Esophagus muscularis mucosa (tissue), 4 donors: ENCODE measurements at regions not wholly inside any gene's neighbourhood (a gene's known extent, or its start where the extent isn't known, plus 50 kb on each side); places are given as distances from the start of the nearest gene placed in this dataset.

Source experiments
- DNase-seq: peaks from one replicate; pipeline ENCODE4 v3.0.0-alpha.2; 2017; ENCODE audit errors: extremely low spot score
- H3K27ac ChIP-seq, 4 donors: fragments of 200-600 bp; sonication (generic); replicated peaks in 1 of 4; 1 replicate in 3 of 4; 2 replicates in 1 of 4; pipeline ENCODE4 v1.5.1; 2016 to 2019; ENCODE audit warnings: mild to moderate bottlenecking in 1 of 4
- H3K27me3 ChIP-seq, 4 donors: fragments of 200-600 bp; sonication (generic); one replicate each; pipeline versions ENCODE4 v1.5.1 to v1.6.0; 2016 to 2019
- H3K36me3 ChIP-seq, 4 donors: fragments of 200-600 bp; sonication (generic); one replicate each; pipeline ENCODE4 v1.5.1; 2016 to 2019
- H3K4me1 ChIP-seq, 4 donors: fragments of 200-600 bp; sonication (generic); one replicate each; pipeline ENCODE4 v1.5.1; 2016 to 2019
- H3K4me3 ChIP-seq, 4 donors: fragments of 200-600 bp; sonication (generic); 1 replicate in 2 of 4; 2 replicates in 2 of 4; pipeline ENCODE4 v1.5.1; 2016 to 2019; ENCODE audit warnings: mild to moderate bottlenecking in 4 of 4, moderate library complexity in 1 of 4
- H3K9me3 ChIP-seq, 4 donors: fragments of 200-600 bp; sonication (generic); 1 replicate in 3 of 4; 2 replicates in 1 of 4; pipeline ENCODE4 v1.5.1; 2016 to 2019
- EP300 ChIP-seq: sonication (generic); formaldehyde crosslinking; IDR thresholded peaks from one replicate; pipeline ENCODE4 v1.6.1; 2017; ENCODE audit warnings: antibody characterized with exemption
- POLR2A ChIP-seq: fragments of 450-650 bp; IDR thresholded peaks from one replicate; pipeline ENCODE4 v1.6.1; 2017; ENCODE audit warnings: antibody characterized with exemption, moderate library complexity, mild to moderate bottlenecking, low read depth
- POLR2AphosphoS5 ChIP-seq, 2 donors: sonication (generic); formaldehyde crosslinking; IDR thresholded peaks; one replicate each; pipeline ENCODE4 v1.6.1; 2017; ENCODE audit warnings: antibody characterized with exemption in 2 of 2
- WGBS: methylation state at CpG from one replicate; pipeline ENCODE4 v1.1.5; 2018; 5-methylcytosine and 5-hydroxymethylcytosine counted together
- intact Hi-C: fragments of 100-400 bp; cut with DNase I; formaldehyde crosslinking; loops from one replicate; pipeline ENCODE4 v1.15.1; 2023
- TF ChIP-seq, protein P1 (sequence below), 3 experiments: fragments of 200-600 bp in 2 of 3; fragments of 450-650 bp in 1 of 3; sonication (generic) in 2 of 3; IDR thresholded peaks; one replicate each; pipeline ENCODE4 v1.5.1; 2017 to 2019; ENCODE audit warnings: antibody characterized with exemption in 3 of 3, mild to moderate bottlenecking in 2 of 3, moderate library complexity in 1 of 3

DNA sequence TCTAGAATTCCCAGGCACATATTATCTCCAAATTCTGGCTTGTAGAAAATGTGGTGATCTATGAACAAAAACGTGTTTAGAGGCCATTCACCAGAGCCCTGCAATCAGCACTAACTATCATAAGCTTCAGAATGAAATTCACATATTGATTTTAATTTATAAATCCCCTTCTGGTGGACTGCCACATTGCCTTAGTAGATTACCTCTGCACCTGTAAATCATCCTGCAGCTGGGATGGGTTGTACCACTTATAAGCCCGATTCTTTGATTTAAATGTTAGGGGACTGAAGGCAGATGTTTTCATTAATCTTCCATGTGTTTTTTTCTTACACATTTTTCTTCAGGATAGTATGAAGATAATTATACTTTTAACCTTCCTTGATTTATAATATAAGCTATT is 140.7 kb upstream of the PTPRD start:
- peaks cover 0 to 7% (median 0%) of the 10 kb centered on the region in 4 donors for H3K9me3 ChIP-seq
- intact Hi-C loops = no loop called here
- 43% methylated on average over 2 of the region's 2 CpGs for WGBS
- H3K27me3 ChIP-seq = no peaks in the 10 kb centered on the region
- no peak overlapping the region for H3K4me3 ChIP-seq
- no peaks in the 10 kb centered on the region for H3K36me3 ChIP-seq
- H3K4me1 ChIP-seq = no peaks in the 10 kb centered on the region
- TF ChIP-seq POLR2A (no peak), EP300 (no peak), POLR2AphosphoS5 (IDR thresholded peaks at IDR 0.05) (no peak)
- TF ChIP-seq, protein P1, sequence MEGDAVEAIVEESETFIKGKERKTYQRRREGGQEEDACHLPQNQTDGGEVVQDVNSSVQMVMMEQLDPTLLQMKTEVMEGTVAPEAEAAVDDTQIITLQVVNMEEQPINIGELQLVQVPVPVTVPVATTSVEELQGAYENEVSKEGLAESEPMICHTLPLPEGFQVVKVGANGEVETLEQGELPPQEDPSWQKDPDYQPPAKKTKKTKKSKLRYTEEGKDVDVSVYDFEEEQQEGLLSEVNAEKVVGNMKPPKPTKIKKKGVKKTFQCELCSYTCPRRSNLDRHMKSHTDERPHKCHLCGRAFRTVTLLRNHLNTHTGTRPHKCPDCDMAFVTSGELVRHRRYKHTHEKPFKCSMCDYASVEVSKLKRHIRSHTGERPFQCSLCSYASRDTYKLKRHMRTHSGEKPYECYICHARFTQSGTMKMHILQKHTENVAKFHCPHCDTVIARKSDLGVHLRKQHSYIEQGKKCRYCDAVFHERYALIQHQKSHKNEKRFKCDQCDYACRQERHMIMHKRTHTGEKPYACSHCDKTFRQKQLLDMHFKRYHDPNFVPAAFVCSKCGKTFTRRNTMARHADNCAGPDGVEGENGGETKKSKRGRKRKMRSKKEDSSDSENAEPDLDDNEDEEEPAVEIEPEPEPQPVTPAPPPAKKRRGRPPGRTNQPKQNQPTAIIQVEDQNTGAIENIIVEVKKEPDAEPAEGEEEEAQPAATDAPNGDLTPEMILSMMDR (IDR thresholded peaks at IDR 0.05) = no peak
- no peak for DNase-seq
- H3K27ac ChIP-seq = no peak overlapping the region

GRCh38 chr9:10764481-10764880 is 151.7 kb upstream of the PTPRD start:
- no peak for DNase-seq
- Histone ChIP-seq H3K4me3 (no peak overlapping the region), H3K9me3 (no peaks in the 10 kb centered on the region), H3K36me3 (no peaks in the 10 kb centered on the region), H3K27ac (no peak overlapping the region), H3K27me3 (no peaks in the 10 kb centered on the region), H3K4me1 (no peaks in the 10 kb centered on the region)
- 72% methylated on average over 3 of the region's 3 CpGs for WGBS
- TF ChIP-seq POLR2A (no peak), POLR2AphosphoS5 (IDR thresholded peaks at IDR 0.05) (no peak), EP300 (no peak)
- TF ChIP-seq, protein P1 (IDR thresholded peaks at IDR 0.05) = no peak
- intact Hi-C loops = no loop called here

DNA sequence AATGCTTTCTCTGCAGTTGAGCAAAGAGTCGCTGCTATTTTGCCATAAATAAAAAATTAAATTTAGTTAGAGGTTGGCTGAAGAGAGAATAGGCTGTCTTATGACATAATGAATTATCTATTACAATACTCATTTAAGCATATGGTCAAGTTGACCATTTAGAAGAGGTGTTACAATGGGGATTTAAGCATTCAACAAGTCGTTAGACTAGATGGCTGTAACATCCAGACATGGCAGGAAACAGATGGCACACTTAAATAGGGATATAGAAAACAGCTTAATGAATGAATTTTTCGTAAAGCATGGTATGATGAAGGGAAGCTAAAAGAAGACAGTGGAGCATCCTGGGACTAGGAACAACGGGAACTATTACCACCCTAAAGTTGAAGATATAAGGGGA is 160.3 kb upstream of the PTPRD start:
- intact Hi-C loops = no loop called here
- H3K27ac ChIP-seq = no peak overlapping the region
- no peaks in the 10 kb centered on the region for H3K27me3 ChIP-seq
- WGBS = 58% methylated on average over 4 of the region's 4 CpGs
- no peak for TF ChIP-seq POLR2AphosphoS5 (IDR thresholded peaks at IDR 0.05)
- no peak for TF ChIP-seq POLR2A
- no peak for TF ChIP-seq EP300
- TF ChIP-seq, protein P1 (IDR thresholded peaks at IDR 0.05) = no peak
- no peaks in the 10 kb centered on the region for H3K4me1 ChIP-seq
- DNase-seq = no peak
- no peaks in the 10 kb centered on the region for H3K9me3 ChIP-seq
- no peaks in the 10 kb centered on the region for H3K36me3 ChIP-seq
- no peak overlapping the region for H3K4me3 ChIP-seq

DNA sequence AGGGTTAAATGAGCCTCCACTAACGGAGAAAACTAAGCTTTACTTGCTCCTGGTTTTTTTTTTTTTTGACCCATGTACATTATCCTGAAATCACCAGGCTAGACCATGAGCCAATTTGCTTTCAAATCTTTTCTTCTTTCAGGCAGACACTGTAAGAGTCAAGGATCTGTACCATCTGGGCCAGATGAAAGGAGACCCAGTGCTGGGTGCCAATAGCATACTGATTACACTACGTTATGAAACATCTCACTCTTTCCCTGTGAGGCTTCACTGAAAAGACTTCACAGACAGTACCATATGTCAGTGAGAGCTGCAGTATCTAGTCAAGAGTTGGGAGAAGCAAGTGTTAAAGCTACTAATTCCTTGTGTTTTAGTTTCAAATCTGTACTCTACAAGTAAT is 161.2 kb upstream of the PTPRD start:
- Histone ChIP-seq H3K27me3 (no peaks in the 10 kb centered on the region), H3K36me3 (no peaks in the 10 kb centered on the region), H3K27ac (no peak overlapping the region), H3K4me3 (no peak overlapping the region), H3K9me3 (no peaks in the 10 kb centered on the region), H3K4me1 (no peaks in the 10 kb centered on the region)
- no peak for TF ChIP-seq POLR2AphosphoS5 (IDR thresholded peaks at IDR 0.05)
- no peak for TF ChIP-seq EP300
- TF ChIP-seq POLR2A = no peak
- TF ChIP-seq, protein P1 (IDR thresholded peaks at IDR 0.05) = no peak
- intact Hi-C loops = no loop called here
- no peak for DNase-seq
- WGBS = 44% methylated on average over 2 of the region's 2 CpGs

- no peaks in the 10 kb centered on the region for H3K27me3 ChIP-seq
- H3K9me3 ChIP-seq = peaks cover 0 to 4% (median under 1%) of the 10 kb centered on the region in 4 donors
- intact Hi-C loops = no loop called here
- no peak overlapping the region for H3K4me3 ChIP-seq
- TF ChIP-seq POLR2A (no peak), POLR2AphosphoS5 (IDR thresholded peaks at IDR 0.05) (no peak), EP300 (no peak)
- TF ChIP-seq, protein P1 (IDR thresholded peaks at IDR 0.05) = no peak
- no peaks in the 10 kb centered on the region for H3K4me1 ChIP-seq
- DNase-seq = no peak
- no peak overlapping the region for H3K27ac ChIP-seq
- H3K36me3 ChIP-seq = no peaks in the 10 kb centered on the region
- 68% methylated on average over 3 of the region's 3 CpGs for WGBS
Observed at GRCh38 chr9:10785255-10785654, 172.5 kb upstream of the PTPRD start.
